ENCODE measurements at regions not wholly inside any gene's neighbourhood (a gene's known extent, or its start where the extent isn't known, plus 50 kb on each side); places are given as distances from the start of the nearest gene placed in this dataset.

GRCh38 chr2:125095826-125096225, 1070.7 kb downstream of the CNTNAP5 start:
- no peak for TF ChIP-seq ZFAT (CRISPR knock-in tag; conservative IDR thresholded peaks at IDR 0.05)
- no peak for TF ChIP-seq ZNF260 (CRISPR knock-in tag; IDR thresholded peaks at IDR 0.05; ENCODE audit: borderline replicate concordance, low read depth)
- no peak for TF ChIP-seq POLR2A (IDR thresholded peaks at IDR 0.05; ENCODE audit: insufficient read depth in 1 of 2, low read depth in 2 of 2, low read length in 2 of 2)
- no peak for TF ChIP-seq FOXJ3 (CRISPR knock-in tag; IDR thresholded peaks at IDR 0.05; ENCODE audit: borderline replicate concordance)

Measured in HepG2 (cell line).